GM12878 (cell line): ENCODE measurements at regions not wholly inside any gene's neighbourhood (a gene's known extent, or its start where the extent isn't known, plus 50 kb on each side); places are given as distances from the start of the nearest gene placed in this dataset.
A peak's percentile ranks its signal among the peaks of the same experiment; 100 is the strongest.

Experiments
- ATAC-seq: fragments of 200-7000 bp; cut with Tn5 transposase; 3 replicates; pipeline ENCODE4 v1.9.1; 2020; ENCODE audit warnings: mild to moderate bottlenecking, moderate library complexity
- BruUV-seq: library from RNA; stranded (reverse); fragments of 400-500 nt; replicated peaks from 2 replicates; lab custom pipeline; 2021; lab: Mats Ljungman, UMichigan
- CTCF ChIA-PET: fragments of 300-600 bp; sonication (Branson Sonifier 250); formaldehyde crosslinking; extraction: SDS; loops from one replicate; lab custom pipeline; 2021; ENCODE audit warnings: inconsistent platforms; lab: Yijun Ruan, JAX
- POLR2A ChIA-PET: fragments of 350-600 bp; formaldehyde crosslinking; extraction: SDS; loops from one replicate; lab custom pipeline; 2021; ENCODE audit warnings: inconsistent platforms; lab: Charles Lee
- RAD21 ChIA-PET: fragments of 300-600 bp; sonication (Branson Sonifier 250); formaldehyde crosslinking; loops from one replicate; lab custom pipeline; 2023; ENCODE audit warnings: antibody characterized with exemption; ENCODE audit not compliant: unreplicated experiment; lab: Charles Lee
- SMC1A ChIA-PET: fragments of 300-600 bp; sonication (Branson Sonifier 250); formaldehyde crosslinking; loops from one replicate; lab custom pipeline; 2023; ENCODE audit not compliant: unreplicated experiment, uncharacterized antibody; lab: Charles Lee
- DNase-seq: peaks from one replicate; pipeline ENCODE4 v3.0.0-alpha.2; 2011; ENCODE audit warnings: low read depth, low spot score
- FAIRE-seq: peaks from 3 replicates; lab custom pipeline; 2011; peaks lifted over from hg19 to GRCh38; lab: Jason Lieb, UNC
- H2AFZ ChIP-seq: 2 replicates; pipeline ENCODE4 v1.6.0; 2011; ENCODE audit warnings: low read depth, low read length, control low read depth; ENCODE audit not compliant: control insufficient read depth
- H3K27ac ChIP-seq: 2 replicates; pipeline ENCODE4 v1.5.1; 2011; ENCODE audit warnings: control low read depth; ENCODE audit not compliant: control insufficient read depth, insufficient read depth
- H3K27me3 ChIP-seq, 2 experiments: replicated peaks in 1 of 2; 2 replicates each; pipeline versions ENCODE4 v1.6.0 to v1.6.1; 2011; ENCODE audit warnings: low read length in 1 of 2; ENCODE audit not compliant: control insufficient read depth in 2 of 2, insufficient read depth in 2 of 2
- H3K36me3 ChIP-seq, 2 experiments: 2 replicates each; pipeline ENCODE4 v1.5.1; 2011; ENCODE audit warnings: low read length in 1 of 2; ENCODE audit not compliant: control insufficient read depth in 2 of 2, insufficient read depth in 2 of 2
- H3K4me1 ChIP-seq: 2 replicates; pipeline ENCODE4 v1.6.1; 2011; ENCODE audit warnings: mild to moderate bottlenecking, low read length, moderate library complexity, mixed read lengths; ENCODE audit not compliant: control insufficient read depth, insufficient read depth
- H3K4me2 ChIP-seq: 2 replicates; pipeline ENCODE4 v1.6.0; 2011; ENCODE audit warnings: control low read depth; ENCODE audit not compliant: control insufficient read depth, insufficient read depth
- H3K4me3 ChIP-seq: fragments of 200-600 bp; sonication (generic); 2 replicates; pipeline ENCODE4 v1.5.1; 2016
- H3K79me2 ChIP-seq: 2 replicates; pipeline ENCODE4 v1.6.0; 2011; ENCODE audit warnings: low read length; ENCODE audit not compliant: control insufficient read depth, insufficient read depth
- H3K9ac ChIP-seq: 2 replicates; pipeline ENCODE4 v1.8.0; 2011; ENCODE audit warnings: low read length, control low read depth, mixed read lengths; ENCODE audit not compliant: control insufficient read depth, insufficient read depth
- H3K9me3 ChIP-seq: replicated peaks from 3 replicates; pipeline ENCODE4 v1.5.1; 2011; ENCODE audit warnings: mild to moderate bottlenecking, low read length; ENCODE audit not compliant: control insufficient read depth, insufficient read depth
- H4K20me1 ChIP-seq: 2 replicates; pipeline ENCODE4 v1.6.0; 2011; ENCODE audit not compliant: control insufficient read depth, insufficient read depth
- BCL11A ChIP-seq: IDR thresholded peaks from 2 replicates; pipeline ENCODE4 v1.6.1; 2011; ENCODE audit warnings: low read depth, low read length
- CBX5 ChIP-seq: sonication (generic); IDR thresholded peaks from 2 replicates; pipeline ENCODE4 v1.6.1; 2016; ENCODE audit warnings: low read depth, moderate library complexity, mild to moderate bottlenecking, inconsistent platforms
- CEBPB ChIP-seq, 2 experiments: fragments of 150-350 bp in 1 of 2; IDR thresholded peaks; 2 replicates each; pipeline ENCODE4 v1.6.1; 2012 to 2014; ENCODE audit warnings: low read depth in 2 of 2, low read length in 2 of 2, borderline replicate concordance in 1 of 2, inconsistent platforms in 1 of 2
- CHD1 ChIP-seq: IDR thresholded peaks from 2 replicates; pipeline ENCODE4 v1.6.1; 2012; ENCODE audit warnings: low read depth, low read length, improper control_type of control experiment
- EZH2 ChIP-seq: IDR thresholded peaks from 2 replicates; pipeline ENCODE4 v1.6.1; 2012; ENCODE audit warnings: low read depth, mild to moderate bottlenecking, control low read depth, inconsistent platforms, low read length, borderline replicate concordance; ENCODE audit not compliant: control insufficient read depth
- GABPA ChIP-seq: IDR thresholded peaks from 2 replicates; pipeline ENCODE4 v1.6.1; 2014; ENCODE audit warnings: antibody characterized with exemption, low read depth, mild to moderate bottlenecking, inconsistent platforms
- GATAD2B ChIP-seq: fragments of 450-650 bp; conservative IDR thresholded peaks from 2 replicates; pipeline ENCODE4 v1.6.1; 2017; ENCODE audit warnings: low read depth, mild to moderate bottlenecking, moderate library complexity
- LARP7 ChIP-seq: fragments of 450-650 bp; IDR thresholded peaks from 2 replicates; pipeline ENCODE4 v1.6.1; 2017; ENCODE audit warnings: mild to moderate bottlenecking
- MEF2B ChIP-seq: fragments of 450-650 bp; IDR thresholded peaks from 2 replicates; pipeline ENCODE4 v1.6.1; 2018; ENCODE audit warnings: mild to moderate bottlenecking, moderate library complexity; ENCODE audit not compliant: partially characterized antibody, poor library complexity, severe bottlenecking
- PAX8 ChIP-seq: fragments of 450-650 bp; IDR thresholded peaks from 2 replicates; pipeline ENCODE4 v1.6.1; 2017; ENCODE audit warnings: mild to moderate bottlenecking, moderate library complexity
- SMAD1 ChIP-seq: fragments of 450-650 bp; IDR thresholded peaks from 2 replicates; pipeline ENCODE4 v1.6.1; 2018; ENCODE audit warnings: mild to moderate bottlenecking, low read depth; ENCODE audit not compliant: partially characterized antibody
- SMAD5 ChIP-seq: IDR thresholded peaks from 2 replicates; pipeline ENCODE4 v1.6.1; 2016; ENCODE audit warnings: antibody characterized with exemption, low read depth
- SPI1 ChIP-seq: IDR thresholded peaks from 2 replicates; pipeline ENCODE4 v1.6.1; 2011; ENCODE audit warnings: low read depth, mild to moderate bottlenecking, low read length, moderate library complexity, borderline replicate concordance; ENCODE audit not compliant: insufficient read depth
- SREBF1 ChIP-seq: IDR thresholded peaks from 2 replicates; pipeline ENCODE4 v1.6.1; 2012; ENCODE audit warnings: mild to moderate bottlenecking, low read length
- STAT1 ChIP-seq: fragments of 450-650 bp; conservative IDR thresholded peaks from 2 replicates; pipeline ENCODE4 v1.6.1; 2014; ENCODE audit warnings: antibody characterized with exemption, mild to moderate bottlenecking
- TBL1XR1 ChIP-seq: IDR thresholded peaks from 2 replicates; pipeline ENCODE4 v1.6.1; 2012; ENCODE audit warnings: low read depth, low read length, improper control_type of control experiment
- ZNF24 ChIP-seq: fragments of 450-650 bp; IDR thresholded peaks from 2 replicates; pipeline ENCODE4 v1.6.1; 2017; ENCODE audit warnings: antibody characterized with exemption, mild to moderate bottlenecking
- WGBS: methylation state at CpG from one replicate; pipeline ENCODE4 v1.1.6; 2016; ENCODE audit warnings: low lambda C conversion rate; ENCODE audit not compliant: insufficient replicate concordance, insufficient coverage; ENCODE audit errors: missing lambda C conversion rate; 5-methylcytosine and 5-hydroxymethylcytosine counted together
- in situ Hi-C: fragments of 300-500 bp; cut with MboI; formaldehyde crosslinking; loops from 9 replicates; pipeline ENCODE4 v1.14.3; 2018; ENCODE audit warnings: mixed read lengths
- intact Hi-C: fragments of 100-400 bp; cut with micrococcal nuclease; formaldehyde crosslinking; loops from one replicate; pipeline ENCODE4 v1.14.2; 2022; ENCODE audit not compliant: unreplicated experiment
- TF ChIP-seq, protein P1 (sequence below): fragments of 150-350 bp; IDR thresholded peaks from 2 replicates; pipeline ENCODE4 v1.6.1; 2016; ENCODE audit warnings: low read depth, low read length
- TF ChIP-seq, protein P2 (sequence below): IDR thresholded peaks from 2 replicates; pipeline ENCODE4 v1.6.1; 2012; ENCODE audit warnings: low read depth, low read length, improper control_type of control experiment
- TF ChIP-seq, protein P3 (sequence below): fragments of 450-650 bp; IDR thresholded peaks from 2 replicates; pipeline ENCODE4 v1.6.1; 2016; ENCODE audit warnings: mild to moderate bottlenecking, moderate library complexity, borderline replicate concordance

DNA sequence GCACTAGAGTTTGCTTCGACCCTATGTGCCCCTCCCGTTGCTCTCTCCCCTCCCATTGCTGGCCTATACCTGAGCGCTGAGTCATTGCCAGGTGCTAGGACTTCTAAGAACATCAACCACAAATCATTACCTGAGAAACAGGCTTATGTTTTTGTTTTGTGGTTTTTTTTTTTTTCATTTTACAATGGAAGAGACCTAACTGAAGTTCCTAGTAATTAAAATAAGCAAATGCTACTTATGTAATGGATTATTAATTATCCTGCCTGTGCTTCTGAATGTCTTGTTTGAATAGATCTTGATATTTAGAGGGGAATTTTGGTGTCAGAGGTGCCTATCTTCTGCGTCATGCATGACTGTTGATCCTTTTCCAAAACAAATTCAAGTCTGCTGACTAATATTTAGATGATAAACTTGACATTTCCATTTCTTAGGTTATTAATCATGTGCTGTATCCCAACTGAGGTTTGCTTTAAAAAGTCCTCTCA is 275.4 kb upstream of the CPEB2 start:
- Histone ChIP-seq H3K27me3 (no peaks in the 10 kb centered on the region), H2AFZ (no peak overlapping the region), H3K4me2 (no peak overlapping the region), H3K27ac (no peak overlapping the region), H3K36me3 (no peaks in the 10 kb centered on the region), H3K9me3 (no peaks in the 10 kb centered on the region), H3K79me2 (no peaks in the 10 kb centered on the region), H4K20me1 (no peaks in the 10 kb centered on the region), H3K4me1 (no peaks in the 10 kb centered on the region), H3K9ac (no peak overlapping the region), H3K4me3 (no peak overlapping the region)
- CTCF ChIA-PET = no interaction called here
- DNase-seq (no peak), ATAC-seq (peak; percentile 74), FAIRE-seq (no peak)
- in situ Hi-C loops = no loop called here
- TF ChIP-seq ZNF24 (no peak), GABPA (no peak), GATAD2B (no peak), PAX8 (no peak), CHD1 (no peak), BCL11A (no peak), CEBPB (IDR thresholded peaks at IDR 0.05; ENCODE audit: borderline replicate concordance in 1 of 2, low read depth in 2 of 2, low read length in 2 of 2) (no peak), SPI1 (no peak), MEF2B (no peak), CBX5 (no peak), SREBF1 (no peak), STAT1 (no peak), SMAD1 (no peak), TBL1XR1 (no peak), SMAD5 (no peak), LARP7 (no peak), EZH2 (no peak)
- TF ChIP-seq, protein P1, sequence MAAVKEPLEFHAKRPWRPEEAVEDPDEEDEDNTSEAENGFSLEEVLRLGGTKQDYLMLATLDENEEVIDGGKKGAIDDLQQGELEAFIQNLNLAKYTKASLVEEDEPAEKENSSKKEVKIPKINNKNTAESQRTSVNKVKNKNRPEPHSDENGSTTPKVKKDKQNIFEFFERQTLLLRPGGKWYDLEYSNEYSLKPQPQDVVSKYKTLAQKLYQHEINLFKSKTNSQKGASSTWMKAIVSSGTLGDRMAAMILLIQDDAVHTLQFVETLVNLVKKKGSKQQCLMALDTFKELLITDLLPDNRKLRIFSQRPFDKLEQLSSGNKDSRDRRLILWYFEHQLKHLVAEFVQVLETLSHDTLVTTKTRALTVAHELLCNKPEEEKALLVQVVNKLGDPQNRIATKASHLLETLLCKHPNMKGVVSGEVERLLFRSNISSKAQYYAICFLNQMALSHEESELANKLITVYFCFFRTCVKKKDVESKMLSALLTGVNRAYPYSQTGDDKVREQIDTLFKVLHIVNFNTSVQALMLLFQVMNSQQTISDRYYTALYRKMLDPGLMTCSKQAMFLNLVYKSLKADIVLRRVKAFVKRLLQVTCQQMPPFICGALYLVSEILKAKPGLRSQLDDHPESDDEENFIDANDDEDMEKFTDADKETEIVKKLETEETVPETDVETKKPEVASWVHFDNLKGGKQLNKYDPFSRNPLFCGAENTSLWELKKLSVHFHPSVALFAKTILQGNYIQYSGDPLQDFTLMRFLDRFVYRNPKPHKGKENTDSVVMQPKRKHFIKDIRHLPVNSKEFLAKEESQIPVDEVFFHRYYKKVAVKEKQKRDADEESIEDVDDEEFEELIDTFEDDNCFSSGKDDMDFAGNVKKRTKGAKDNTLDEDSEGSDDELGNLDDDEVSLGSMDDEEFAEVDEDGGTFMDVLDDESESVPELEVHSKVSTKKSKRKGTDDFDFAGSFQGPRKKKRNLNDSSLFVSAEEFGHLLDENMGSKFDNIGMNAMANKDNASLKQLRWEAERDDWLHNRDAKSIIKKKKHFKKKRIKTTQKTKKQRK = no peak
- TF ChIP-seq, protein P2, sequence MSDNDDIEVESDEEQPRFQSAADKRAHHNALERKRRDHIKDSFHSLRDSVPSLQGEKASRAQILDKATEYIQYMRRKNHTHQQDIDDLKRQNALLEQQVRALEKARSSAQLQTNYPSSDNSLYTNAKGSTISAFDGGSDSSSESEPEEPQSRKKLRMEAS = no peak
- TF ChIP-seq, protein P3, sequence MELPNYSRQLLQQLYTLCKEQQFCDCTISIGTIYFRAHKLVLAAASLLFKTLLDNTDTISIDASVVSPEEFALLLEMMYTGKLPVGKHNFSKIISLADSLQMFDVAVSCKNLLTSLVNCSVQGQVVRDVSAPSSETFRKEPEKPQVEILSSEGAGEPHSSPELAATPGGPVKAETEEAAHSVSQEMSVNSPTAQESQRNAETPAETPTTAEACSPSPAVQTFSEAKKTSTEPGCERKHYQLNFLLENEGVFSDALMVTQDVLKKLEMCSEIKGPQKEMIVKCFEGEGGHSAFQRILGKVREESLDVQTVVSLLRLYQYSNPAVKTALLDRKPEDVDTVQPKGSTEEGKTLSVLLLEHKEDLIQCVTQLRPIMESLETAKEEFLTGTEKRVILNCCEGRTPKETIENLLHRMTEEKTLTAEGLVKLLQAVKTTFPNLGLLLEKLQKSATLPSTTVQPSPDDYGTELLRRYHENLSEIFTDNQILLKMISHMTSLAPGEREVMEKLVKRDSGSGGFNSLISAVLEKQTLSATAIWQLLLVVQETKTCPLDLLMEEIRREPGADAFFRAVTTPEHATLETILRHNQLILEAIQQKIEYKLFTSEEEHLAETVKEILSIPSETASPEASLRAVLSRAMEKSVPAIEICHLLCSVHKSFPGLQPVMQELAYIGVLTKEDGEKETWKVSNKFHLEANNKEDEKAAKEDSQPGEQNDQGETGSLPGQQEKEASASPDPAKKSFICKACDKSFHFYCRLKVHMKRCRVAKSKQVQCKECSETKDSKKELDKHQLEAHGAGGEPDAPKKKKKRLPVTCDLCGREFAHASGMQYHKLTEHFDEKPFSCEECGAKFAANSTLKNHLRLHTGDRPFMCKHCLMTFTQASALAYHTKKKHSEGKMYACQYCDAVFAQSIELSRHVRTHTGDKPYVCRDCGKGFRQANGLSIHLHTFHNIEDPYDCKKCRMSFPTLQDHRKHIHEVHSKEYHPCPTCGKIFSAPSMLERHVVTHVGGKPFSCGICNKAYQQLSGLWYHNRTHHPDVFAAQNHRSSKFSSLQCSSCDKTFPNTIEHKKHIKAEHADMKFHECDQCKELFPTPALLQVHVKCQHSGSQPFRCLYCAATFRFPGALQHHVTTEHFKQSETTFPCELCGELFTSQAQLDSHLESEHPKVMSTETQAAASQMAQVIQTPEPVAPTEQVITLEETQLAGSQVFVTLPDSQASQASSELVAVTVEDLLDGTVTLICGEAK = no peak
- POLR2A ChIA-PET = no interaction called here
- SMC1A ChIA-PET = no interaction called here
- intact Hi-C loops = no loop called here
- RAD21 ChIA-PET = no interaction called here
- BruUV-seq = no TSS peak
- WGBS = 42% methylated on average over 4 of the region's 4 CpGs
